HepG2 (cell line): ENCODE measurements at regions not wholly inside any gene's neighbourhood (a gene's known extent, or its start where the extent isn't known, plus 50 kb on each side); places are given as distances from the start of the nearest gene placed in this dataset.

Experiments
- ATAC-seq: fragments of 200-7000 bp; cut with Tn5 transposase; 3 replicates; pipeline ENCODE4 v1.9.1; 2020; ENCODE audit warnings: mild to moderate bottlenecking, moderate library complexity
- BruUV-seq: library from RNA; stranded (reverse); fragments of 400-500 nt; replicated peaks from 2 replicates; lab custom pipeline; 2021; lab: Mats Ljungman, UMichigan
- CTCF ChIA-PET: fragments of 300-600 bp; formaldehyde crosslinking; extraction: SDS; loops from one replicate; lab custom pipeline; 2021; ENCODE audit warnings: low total read pairs, inconsistent platforms, low intra/inter-chr PET ratio; lab: Yijun Ruan, JAX
- POLR2A ChIA-PET: fragments of 350-600 bp; sonication (Branson Sonifier 250); formaldehyde crosslinking; loops from one replicate; lab custom pipeline; 2020; ENCODE audit warnings: antibody characterized with exemption, inconsistent platforms; lab: Yijun Ruan, JAX
- DNase-seq: peaks from one replicate; pipeline ENCODE4 v3.0.0-alpha.2; 2015; ENCODE audit warnings: low spot score
- FAIRE-seq: peaks from 3 replicates; lab custom pipeline; 2011; peaks lifted over from hg19 to GRCh38; lab: Jason Lieb, UNC
- H2AFZ ChIP-seq: one replicate; pipeline ENCODE4 v1.6.1; 2011; ENCODE audit warnings: low read length, inconsistent platforms
- H3K27ac ChIP-seq: fragments of 300-600 bp; 3 replicates; pipeline ENCODE4 v1.8.0; 2011; ENCODE audit warnings: mixed run types, mild to moderate bottlenecking, mixed read lengths, low read length, inconsistent platforms; ENCODE audit not compliant: insufficient read depth; ENCODE audit errors: extremely low read length
- H3K27me3 ChIP-seq, 2 experiments: fragments of 200-600 bp in 1 of 2; 2 replicates in 1 of 2; 3 replicates in 1 of 2; pipeline versions ENCODE4 v1.6.0 to v1.8.0; 2011; ENCODE audit warnings: low read length in 2 of 2, mild to moderate bottlenecking in 2 of 2, moderate library complexity in 2 of 2, inconsistent platforms in 1 of 2; ENCODE audit not compliant: insufficient read depth in 2 of 2, control insufficient read depth in 1 of 2
- H3K36me3 ChIP-seq, 2 experiments: fragments of 200-600 bp in 1 of 2; replicated peaks in 1 of 2; 2 replicates in 1 of 2; 3 replicates in 1 of 2; pipeline versions ENCODE4 v1.5.1 to v1.8.0; 2011; ENCODE audit warnings: low read length in 2 of 2, inconsistent platforms in 1 of 2; ENCODE audit not compliant: insufficient read depth in 2 of 2, control insufficient read depth in 1 of 2
- H3K4me1 ChIP-seq: 2 replicates; pipeline ENCODE4 v1.5.1; 2012; ENCODE audit warnings: low read length, inconsistent platforms; ENCODE audit not compliant: insufficient read depth
- H3K4me2 ChIP-seq: 2 replicates; pipeline ENCODE4 v1.6.0; 2011; ENCODE audit warnings: low read depth, low read length, inconsistent platforms
- H3K4me3 ChIP-seq, 3 experiments: fragments of 200-600 bp in 1 of 3; sonication (generic), shearing (Covaris generic) in 1 of 3; replicated peaks in 1 of 3; 2 replicates each; pipeline ENCODE4 v1.5.1; 2011 to 2016; ENCODE audit warnings: low read length in 3 of 3, inconsistent platforms in 2 of 3, low read depth in 2 of 3, mild to moderate bottlenecking in 2 of 3, control low read depth in 1 of 3, mixed read lengths in 1 of 3; ENCODE audit not compliant: insufficient read depth in 1 of 3
- H3K79me2 ChIP-seq: one replicate; pipeline ENCODE4 v1.6.1; 2011; ENCODE audit warnings: low read length, inconsistent platforms; ENCODE audit not compliant: insufficient read depth
- H3K9ac ChIP-seq: 2 replicates; pipeline ENCODE4 v1.6.0; 2011; ENCODE audit warnings: mild to moderate bottlenecking, low read depth, low read length, inconsistent platforms; ENCODE audit not compliant: insufficient read depth
- H3K9me3 ChIP-seq: 2 replicates; pipeline ENCODE4 v1.5.1; 2012; ENCODE audit warnings: mild to moderate bottlenecking, low read length
- H4K20me1 ChIP-seq: 2 replicates; pipeline ENCODE4 v1.6.0; 2011; ENCODE audit warnings: inconsistent platforms, mild to moderate bottlenecking, low read length, moderate library complexity; ENCODE audit not compliant: insufficient read depth
- EP300 ChIP-seq, 3 experiments: sonication (generic) in 1 of 3; formaldehyde crosslinking in 1 of 3; IDR thresholded peaks; 2 replicates each; pipeline versions ENCODE4 v1.5.1 to v1.6.1; 2011 to 2020; ENCODE audit warnings: low read depth in 2 of 3, low read length in 2 of 3, borderline replicate concordance in 1 of 3, improper control_type of control experiment in 1 of 3, mild to moderate bottlenecking in 1 of 3, missing genetic modification reagents in 1 of 3, moderate library complexity in 1 of 3
- IRF9 ChIP-seq: sonication (generic); formaldehyde crosslinking; IDR thresholded peaks from 2 replicates; pipeline ENCODE4 v1.8.0; 2022; ENCODE audit warnings: missing genetic modification reagents, mild to moderate bottlenecking, borderline replicate concordance
- KLF12 ChIP-seq: sonication (generic); formaldehyde crosslinking; IDR thresholded peaks from 2 replicates; pipeline ENCODE4 v1.4.0; 2020; ENCODE audit warnings: missing genetic modification reagents, borderline replicate concordance
- LBX2 ChIP-seq: sonication (generic); formaldehyde crosslinking; IDR thresholded peaks from 2 replicates; pipeline ENCODE4 v1.5.0; 2020; ENCODE audit warnings: missing genetic modification reagents, mild to moderate bottlenecking, borderline replicate concordance
- NCOA1 ChIP-seq: sonication (generic); formaldehyde crosslinking; IDR thresholded peaks from 2 replicates; pipeline ENCODE4 v1.9.0; 2021; ENCODE audit warnings: missing genetic modification reagents
- NCOA5 ChIP-seq: sonication (generic); formaldehyde crosslinking; IDR thresholded peaks from 2 replicates; pipeline ENCODE4 v1.4.0; 2020; ENCODE audit warnings: missing genetic modification reagents
- NFYB ChIP-seq: sonication (generic); formaldehyde crosslinking; IDR thresholded peaks from 2 replicates; pipeline ENCODE4 v1.4.0; 2020; ENCODE audit warnings: missing genetic modification reagents
- SOX13 ChIP-seq, 3 experiments: fragments of 450-650 bp in 1 of 3; sonication (generic) in 1 of 3; formaldehyde crosslinking in 1 of 3; IDR thresholded peaks in 2 of 3; conservative IDR thresholded peaks in 1 of 3; 2 replicates each; pipeline versions ENCODE4 v1.5.0 to v1.6.1; 2016 to 2020; ENCODE audit warnings: antibody characterized with exemption in 1 of 3, mild to moderate bottlenecking in 1 of 3, missing compliant biosample characterization in 1 of 3, missing genetic modification reagents in 1 of 3, moderate library complexity in 1 of 3
- SUZ12 ChIP-seq: fragments of 150-350 bp; IDR thresholded peaks from 2 replicates; pipeline ENCODE4 v1.6.1; 2014; ENCODE audit warnings: low read depth, low read length
- ZBTB49 ChIP-seq: sonication (generic); formaldehyde crosslinking; IDR thresholded peaks from 2 replicates; pipeline ENCODE4 v1.4.0; 2020; ENCODE audit warnings: missing genetic modification reagents, borderline replicate concordance
- ZFAT ChIP-seq: sonication (generic); formaldehyde crosslinking; conservative IDR thresholded peaks from 2 replicates; pipeline ENCODE4 v1.8.1; 2023; ENCODE audit warnings: missing genetic modification reagents, inconsistent platforms
- ZMAT3 ChIP-seq: sonication (generic); formaldehyde crosslinking; conservative IDR thresholded peaks from 2 replicates; pipeline ENCODE4 v1.7.0; 2021; ENCODE audit warnings: missing genetic modification reagents
- ZNF143 ChIP-seq: sonication (generic); formaldehyde crosslinking; IDR thresholded peaks from 2 replicates; pipeline ENCODE4 v1.4.0; 2020; ENCODE audit warnings: missing genetic modification reagents
- ZNF350 ChIP-seq: sonication (generic); formaldehyde crosslinking; IDR thresholded peaks from 2 replicates; pipeline ENCODE4 v1.4.0; 2020; ENCODE audit warnings: mild to moderate bottlenecking, low read depth, missing genetic modification reagents, borderline replicate concordance
- ZNF766 ChIP-seq: sonication (generic); formaldehyde crosslinking; IDR thresholded peaks from 2 replicates; pipeline ENCODE4 v1.5.0; 2020; ENCODE audit warnings: missing genetic modification reagents, borderline replicate concordance
- WGBS: methylation state at CpG from one replicate; pipeline ENCODE4 v1.1.6; 2017; ENCODE audit warnings: low lambda C conversion rate; 5-methylcytosine and 5-hydroxymethylcytosine counted together
- in situ Hi-C: cut with HindIII; loops from 2 replicates; pipeline ENCODE4 v1.10.0; 2017; ENCODE audit warnings: low pct_unique_long_range_greater_than_20kb; ENCODE audit not compliant: extremely low pct_ligation_motif_present
- intact Hi-C: fragments of 100-400 bp; cut with micrococcal nuclease; formaldehyde crosslinking; loops from one replicate; pipeline ENCODE4 v1.10.0; 2022; ENCODE audit not compliant: unreplicated experiment

GRCh38 chr12:114884575-114884974 lies 200.6 kb upstream of the TBX3 start:
- H3K27ac ChIP-seq, result no peak overlapping the region
- POLR2A ChIA-PET, result no interaction called here
- 71% methylated on average over 6 of the region's 6 CpGs for WGBS

More at GRCh38 chr12:114884575-114884974, 200.6 kb upstream of the TBX3 start:
- intact Hi-C loops, result no loop called here
- TF ChIP-seq KLF12 (CRISPR knock-in tag), result no peak
- TF ChIP-seq ZFAT (CRISPR knock-in tag), result no peak
- TF ChIP-seq LBX2 (CRISPR knock-in tag), result no peak
- TF ChIP-seq NFYB (CRISPR knock-in tag), result no peak
- no peak for TF ChIP-seq NCOA5
- no peak for TF ChIP-seq IRF9 (CRISPR knock-in tag)
- no peak for TF ChIP-seq ZBTB49
- no peak for TF ChIP-seq ZNF766 (CRISPR knock-in tag)
- TF ChIP-seq ZNF350, result no peak
- no peak for TF ChIP-seq ZMAT3 (CRISPR knock-in tag)
- TF ChIP-seq SOX13 (IDR thresholded peaks at IDR 0.05), result no peak
- TF ChIP-seq SOX13 (CRISPR knock-in tag; conservative IDR thresholded peaks at IDR 0.05 in 1 of 2, IDR thresholded peaks at IDR 0.05 in 1 of 2), result no peak
- TF ChIP-seq NCOA1, result no peak
- TF ChIP-seq EP300 (IDR thresholded peaks at IDR 0.05; ENCODE audit: low read depth in 2 of 2, low read length in 2 of 2), result no peak
- TF ChIP-seq EP300 (CRISPR knock-in tag; IDR thresholded peaks at IDR 0.05; ENCODE audit: borderline replicate concordance), result no peak
- no peak for TF ChIP-seq SUZ12
- no peak for TF ChIP-seq ZNF143 (CRISPR knock-in tag)
- Histone ChIP-seq H3K4me3 (no peak overlapping the region), H3K9ac (no peak overlapping the region), H3K27me3 (0 out of 5 replicates have a peak, but pooled peaks cover 0 to 1% of the 10 kb centered on the region in 2 experiments), H3K4me1 (peaks cover 4% of the 10 kb centered on the region; the same call in 1 of the 2 replicates), H3K36me3 (no peaks in the 10 kb centered on the region), H3K9me3 (no peaks in the 10 kb centered on the region), H3K79me2 (no peaks in the 10 kb centered on the region), H2AFZ (no peak overlapping the region), H3K4me2 (no peak overlapping the region), H4K20me1 (no peaks in the 10 kb centered on the region)
- FAIRE-seq, result no peak
- ATAC-seq, result no peak
- no peak for DNase-seq
- BruUV-seq, result no TSS peak
- CTCF ChIA-PET, result no interaction called here
- in situ Hi-C loops, result no loop called here
